Brain pericyte (primary cell): ENCODE measurements at regions not wholly inside any gene's neighbourhood (a gene's known extent, or its start where the extent isn't known, plus 50 kb on each side); places are given as distances from the start of the nearest gene placed in this dataset.
"Not testable (repeated sequence)": the region's sequence is repeated elsewhere in the genome, so short reads cannot be mapped to it uniquely, and the experiment has no call there.

Source experiments
- DNase-seq: peaks from one replicate; pipeline ENCODE4 v3.0.0-alpha.2; 2012; ENCODE audit warnings: low read depth, low spot score

GRCh38 chr9:78905387-78905786, 608.5 kb downstream of the PSAT1 start:
- no peak for DNase-seq

- no peak for DNase-seq
These were observed 609.2 kb downstream of the PSAT1 start for GRCh38 chr9:78905986-78906755.

GRCh38 chr9:78909566-78909965, 612.6 kb downstream of the PSAT1 start:
- DNase-seq, result no peak

- DNase-seq, result not testable (repeated sequence)
These were observed 620.0 kb downstream of the PSAT1 start for GRCh38 chr9:78916884-78917283.

GRCh38 chr9:78918976-78919375, 622.1 kb downstream of the PSAT1 start:
- no peak for DNase-seq

- no peak for DNase-seq
These were observed 622.8 kb downstream of the PSAT1 start for GRCh38 chr9:78919701-78920100.

GRCh38 chr9:78921341-78921740, 624.4 kb downstream of the PSAT1 start:
- DNase-seq, result peak; percentile 74

- DNase-seq, result no peak
These were observed 627.2 kb downstream of the PSAT1 start for GRCh38 chr9:78923966-78924659.

GRCh38 chr9:78927099-78927940, 630.4 kb downstream of the PSAT1 start:
- DNase-seq, result no peak

- no peak for DNase-seq
These were observed 631.9 kb downstream of the PSAT1 start for GRCh38 chr9:78928625-78929405.

GRCh38 chr9:78930281-78930680, 633.4 kb downstream of the PSAT1 start:
- no peak for DNase-seq

GRCh38 chr9:78932849-78933627, 636.1 kb downstream of the PSAT1 start:
- no peak for DNase-seq

GRCh38 chr9:78934880-78935279, 636.9 kb upstream of the TLE4 start:
- no peak for DNase-seq

GRCh38 chr9:78938821-78939220, 632.9 kb upstream of the TLE4 start:
- no peak for DNase-seq

GRCh38 chr9:78939311-78940065, 632.3 kb upstream of the TLE4 start:
- DNase-seq, result no peak

- DNase-seq, result no peak
These were observed 631.5 kb upstream of the TLE4 start for GRCh38 chr9:78940121-78940855.

GRCh38 chr9:78954286-78954685, 617.5 kb upstream of the TLE4 start:
- no peak for DNase-seq

GRCh38 chr9:78958892-78959291, 612.9 kb upstream of the TLE4 start:
- DNase-seq, result no peak

- DNase-seq, result no peak
These were observed 609.6 kb upstream of the TLE4 start for GRCh38 chr9:78962156-78962555.
